NCI-H69 (cell line): ENCODE measurements at regions not wholly inside any gene's neighbourhood (a gene's known extent, or its start where the extent isn't known, plus 50 kb on each side); places are given as distances from the start of the nearest gene placed in this dataset.
A peak's percentile ranks its signal among the peaks of the same experiment; 100 is the strongest.

ENCODE experiments used
- DNase-seq: peaks from one replicate; lab custom pipeline; 2025; lab: John Stamatoyannopoulos, UW

GRCh38 chr2:66382091-66382490, 52.8 kb upstream of the MEIS1 start:
- DNase-seq, result no peak

- no peak for DNase-seq
These were observed 55.5 kb upstream of the MEIS1 start for GRCh38 chr2:66379473-66379872.

- no peak for DNase-seq
These were observed 57.1 kb upstream of the MEIS1 start for GRCh38 chr2:66377832-66378231.

- no peak for DNase-seq
These were observed 64.1 kb upstream of the MEIS1 start for GRCh38 chr2:66370824-66371223.

DNA sequence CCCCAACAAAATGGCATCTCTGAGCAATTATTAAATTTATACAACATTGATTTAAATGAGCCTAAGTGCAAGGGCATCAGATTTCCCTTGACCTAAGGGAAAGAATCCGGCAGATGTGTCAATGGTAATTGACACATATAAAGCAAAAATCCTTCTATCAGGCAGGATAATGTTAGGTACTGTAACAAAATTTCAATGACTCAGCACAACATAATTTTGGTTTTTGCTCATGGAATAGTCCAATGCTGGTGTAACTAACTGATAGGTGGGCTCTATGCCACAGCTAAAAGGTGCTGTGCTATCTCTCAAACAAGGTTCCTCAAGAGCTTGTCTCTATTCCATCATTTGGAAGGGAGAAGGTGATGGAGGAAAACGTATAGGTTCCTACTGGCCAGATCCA, 68.3 kb upstream of the MEIS1 start:
- DNase-seq, result no peak

- DNase-seq, result no peak
These were observed 70.2 kb upstream of the MEIS1 start for GRCh38 chr2:66364495-66365333.

- DNase-seq, result no peak
These were observed 72.2 kb upstream of the MEIS1 start for GRCh38 chr2:66362701-66363100.

DNA sequence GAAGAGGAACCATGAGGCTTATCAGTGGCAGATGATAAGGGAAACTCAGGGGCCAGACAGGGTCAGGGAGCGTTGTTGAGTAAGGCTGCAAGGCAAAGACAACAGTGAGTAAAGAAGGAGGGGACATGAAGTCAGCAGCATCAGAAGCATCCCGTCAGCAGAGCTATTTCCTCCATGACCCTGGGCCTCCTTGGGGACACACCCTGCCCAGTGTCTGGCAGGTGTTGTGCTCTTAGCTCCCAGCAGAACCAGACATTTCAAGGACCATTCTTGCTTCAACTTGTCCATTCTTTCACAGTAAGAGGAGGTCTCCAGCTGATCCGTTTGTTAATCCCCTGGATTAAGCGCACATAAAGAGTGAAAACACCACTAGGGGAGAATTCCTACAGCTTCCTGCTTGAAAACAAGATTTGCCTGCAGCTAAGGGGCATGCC, 88.7 kb upstream of the MEIS1 start:
- no peak for DNase-seq

- DNase-seq, result peak; percentile 14
These were observed 90.8 kb upstream of the MEIS1 start for GRCh38 chr2:66344087-66344663.

GRCh38 chr2:66343259-66343658, 91.7 kb upstream of the MEIS1 start:
- no peak for DNase-seq

DNA sequence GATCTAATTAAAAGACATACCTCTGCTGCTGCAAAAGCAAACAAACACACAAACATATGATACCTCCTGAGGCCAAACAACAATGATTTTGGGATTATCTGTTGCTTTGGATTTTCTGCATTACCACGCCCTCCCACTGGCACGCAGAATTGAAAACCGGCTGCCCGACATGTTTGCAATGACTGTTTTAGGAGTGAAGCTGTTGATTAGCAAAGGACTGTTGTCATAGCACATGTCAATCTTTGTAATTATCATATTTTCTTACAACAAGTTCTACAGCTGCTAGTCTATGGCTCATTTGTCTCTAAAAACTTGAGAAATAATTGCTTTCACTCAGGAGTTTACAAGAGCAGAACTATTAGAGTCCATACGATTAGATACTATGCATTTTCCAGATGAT, 94.4 kb upstream of the MEIS1 start:
- no peak for DNase-seq

DNA sequence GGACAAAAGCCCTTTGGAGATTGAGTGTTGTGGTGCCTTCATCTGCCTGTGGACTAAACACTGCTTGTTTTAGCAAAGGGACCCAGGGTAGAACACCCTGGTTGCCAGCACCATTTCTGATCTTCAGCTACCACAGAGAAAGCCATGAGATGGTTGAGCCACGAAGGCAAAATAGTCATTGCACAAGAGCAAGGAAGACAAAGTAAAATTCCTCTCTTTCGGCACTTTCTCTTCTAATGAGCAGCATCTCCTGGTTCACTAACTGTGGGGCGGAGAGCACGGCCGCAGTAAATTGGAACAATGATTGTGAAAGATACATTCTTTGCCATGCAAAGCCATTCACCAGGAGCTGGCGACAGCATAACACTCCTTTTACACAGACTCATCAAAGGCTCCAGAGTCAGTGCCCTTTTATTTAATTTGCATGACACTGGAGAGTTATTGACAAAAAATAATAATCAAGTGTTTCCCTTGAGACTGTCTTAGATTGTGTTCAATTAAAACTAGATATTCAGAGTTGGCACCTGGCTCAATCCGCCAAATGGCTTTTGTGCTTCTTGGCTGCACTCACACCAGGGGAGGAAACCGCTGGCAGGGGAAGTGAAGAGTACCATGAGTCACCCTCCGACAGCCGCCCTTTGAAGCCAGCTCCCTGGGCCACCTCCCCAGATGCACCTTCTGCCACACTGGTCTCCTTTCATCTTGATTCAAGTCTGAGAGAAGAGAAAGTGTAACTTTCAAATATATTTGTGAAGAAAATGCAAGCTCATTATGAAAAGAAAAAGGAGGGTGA, 100.5 kb upstream of the MEIS1 start:
- peak; percentile 88 for DNase-seq

GRCh38 chr2:66331176-66331575, 103.7 kb upstream of the MEIS1 start:
- DNase-seq, result no peak

GRCh38 chr2:66329081-66329605, 105.8 kb upstream of the MEIS1 start:
- no peak for DNase-seq

GRCh38 chr2:66327066-66327740, 107.7 kb upstream of the MEIS1 start:
- DNase-seq, result no peak

DNA sequence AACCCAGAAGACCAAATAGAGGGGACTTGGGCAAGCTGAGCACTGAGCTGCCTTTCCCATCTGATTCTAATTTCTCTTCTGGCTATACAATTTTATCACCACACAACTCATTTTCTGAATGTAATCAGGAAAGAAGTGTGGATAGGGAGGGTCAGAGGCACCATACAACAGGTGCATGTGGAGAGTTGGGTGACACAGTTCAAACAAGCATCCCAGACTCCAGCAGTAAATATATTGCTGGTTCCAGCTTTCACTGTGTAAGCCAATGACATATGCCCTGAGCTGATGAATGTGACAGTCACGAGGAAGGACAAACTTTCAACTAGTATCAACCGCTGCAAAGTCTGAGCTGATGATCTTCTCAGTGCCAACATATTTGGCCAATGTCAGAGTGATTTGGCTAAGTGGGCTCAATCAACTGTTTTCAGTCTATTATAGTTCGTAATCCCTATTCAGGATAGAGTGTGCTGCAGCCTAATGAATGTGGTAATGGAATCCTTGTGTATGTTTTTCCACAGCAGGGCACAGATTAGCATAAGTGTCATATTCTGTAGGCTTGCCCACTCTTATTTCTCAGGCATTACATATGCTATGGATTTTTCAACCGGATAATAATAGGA, 109.9 kb upstream of the MEIS1 start:
- no peak for DNase-seq

- no peak for DNase-seq
These were observed 110.6 kb upstream of the MEIS1 start for GRCh38 chr2:66324356-66324755.

- no peak for DNase-seq
These were observed 111.5 kb upstream of the MEIS1 start for GRCh38 chr2:66323406-66323805.

GRCh38 chr2:66322506-66323260, 112.2 kb upstream of the MEIS1 start:
- DNase-seq, result no peak

- no peak for DNase-seq
These were observed 116.8 kb upstream of the MEIS1 start for GRCh38 chr2:66318009-66318561.
